ENCODE measurements at regions not wholly inside any gene's neighbourhood (a gene's known extent, or its start where the extent isn't known, plus 50 kb on each side); places are given as distances from the start of the nearest gene placed in this dataset.
"Not testable (repeated sequence)": the region's sequence is repeated elsewhere in the genome, so short reads cannot be mapped to it uniquely, and the experiment has no call there.

- not testable (repeated sequence) for DNase-seq
Observed at GRCh38 chr6:92219987-92220386, 1199.4 kb downstream of the EPHA7 start.

- no peak for DNase-seq
Observed at GRCh38 chr6:92216717-92217116, 1202.6 kb downstream of the EPHA7 start.

GRCh38 chr6:92201618-92202017 lies 1217.7 kb downstream of the EPHA7 start:
- no peak for DNase-seq

- DNase-seq: no peak
Observed at GRCh38 chr6:92196325-92196724, 1223.0 kb downstream of the EPHA7 start.

- DNase-seq: no peak
Observed at GRCh38 chr6:92195796-92196195, 1223.6 kb downstream of the EPHA7 start.

GRCh38 chr6:92188016-92188415 lies 1231.3 kb downstream of the EPHA7 start:
- DNase-seq: no peak

GRCh38 chr6:92184933-92185332 lies 1234.4 kb downstream of the EPHA7 start:
- no peak for DNase-seq

- DNase-seq: no peak
Observed at GRCh38 chr6:92181347-92181746, 1238.0 kb downstream of the EPHA7 start.

GRCh38 chr6:92180090-92180489 lies 1239.3 kb downstream of the EPHA7 start:
- no peak for DNase-seq

- DNase-seq: no peak
Observed at GRCh38 chr6:92176666-92177065, 1242.7 kb downstream of the EPHA7 start.

- DNase-seq: no peak
Observed at GRCh38 chr6:92174398-92175073, 1244.8 kb downstream of the EPHA7 start.

GRCh38 chr6:92169506-92169905 lies 1249.9 kb downstream of the EPHA7 start:
- no peak for DNase-seq

GRCh38 chr6:92166666-92167065 lies 1252.7 kb downstream of the EPHA7 start:
- DNase-seq: no peak

- no peak for DNase-seq
Observed at GRCh38 chr6:92161953-92162352, 1257.4 kb downstream of the EPHA7 start.

GRCh38 chr6:92160226-92160625 lies 1259.1 kb downstream of the EPHA7 start:
- no peak for DNase-seq

- DNase-seq: no peak
Observed at GRCh38 chr6:92159046-92159445, 1260.3 kb downstream of the EPHA7 start.

- no peak for DNase-seq
Observed at GRCh38 chr6:92150553-92150952, 1268.8 kb downstream of the EPHA7 start.

- no peak for DNase-seq
Observed at GRCh38 chr6:92147246-92147645, 1272.1 kb downstream of the EPHA7 start.

GRCh38 chr6:92139601-92140000 lies 1279.8 kb downstream of the EPHA7 start:
- no peak for DNase-seq

GRCh38 chr6:92132957-92133356 lies 1286.4 kb downstream of the EPHA7 start:
- no peak for DNase-seq

- no peak for DNase-seq
Observed at GRCh38 chr6:92132457-92132856, 1286.9 kb downstream of the EPHA7 start.

- DNase-seq: no peak
Observed at GRCh38 chr6:92130944-92131343, 1288.4 kb downstream of the EPHA7 start.

- DNase-seq: no peak
Observed at GRCh38 chr6:92126983-92127382, 1292.4 kb downstream of the EPHA7 start.

GRCh38 chr6:92126088-92126487 lies 1293.3 kb downstream of the EPHA7 start:
- DNase-seq: no peak

- DNase-seq: no peak
Observed at GRCh38 chr6:92125681-92126080, 1293.7 kb downstream of the EPHA7 start.

Measured in hematopoietic multipotent progenitor cell treated with erythropoietin and hydrocortisone succinate and interleukin-3 and kit ligand, for 6 days (in vitro differentiated cells).